ENCODE measurements at regions not wholly inside any gene's neighbourhood (a gene's known extent, or its start where the extent isn't known, plus 50 kb on each side); places are given as distances from the start of the nearest gene placed in this dataset.

GRCh38 chr13:26888632-26889031, 128.0 kb upstream of the GPR12 start:
- TF ChIP-seq POLR2A (IDR thresholded peaks at IDR 0.05; ENCODE audit: extremely low read depth, insufficient read length) (no peak), CTCF (IDR thresholded peaks at IDR 0.05; ENCODE audit: low read depth, low read length) (no peak)
